ENCODE measurements at regions not wholly inside any gene's neighbourhood (a gene's known extent, or its start where the extent isn't known, plus 50 kb on each side); places are given as distances from the start of the nearest gene placed in this dataset.

GRCh38 chr13:95352486-95352885 lies 51.2 kb upstream of the ABCC4 start:
- 0 to 71% (median 65%) methylated on average over 1 of the region's 1 CpG for WGBS, 3 donors
- peaks cover 0 to 5% of the 10 kb centered on the region in 2 donors for H3K9me3 ChIP-seq (ENCODE audit: control insufficient read depth in 2 of 2, insufficient read depth in 1 of 2, low read depth in 1 of 2, low read length in 1 of 2)
- H3K27me3 ChIP-seq (ENCODE audit: control insufficient read depth in 3 of 3, insufficient read depth in 3 of 3, low read length in 3 of 3), result no peaks in the 10 kb centered on the region
- DNase-seq (no peak), FAIRE-seq (no peak)
- no peak overlapping the region for H3K27ac ChIP-seq (ENCODE audit: low read depth in 1 of 3, low read length in 2 of 3)
- no peaks in the 10 kb centered on the region for H3K36me3 ChIP-seq (ENCODE audit: control insufficient read depth in 3 of 3, insufficient read depth in 2 of 3, low read depth in 1 of 3, low read length in 3 of 3)
- no peak overlapping the region for H3K4me3 ChIP-seq (ENCODE audit: low read depth in 1 of 3, low read length in 3 of 3)
- H3K4me1 ChIP-seq (ENCODE audit: control insufficient read depth in 3 of 3, insufficient read depth in 2 of 3, low read depth in 1 of 3, low read length in 2 of 3), result no peaks in the 10 kb centered on the region

- Histone ChIP-seq H3K4me1 (ENCODE audit: control insufficient read depth in 3 of 3, insufficient read depth in 2 of 3, low read depth in 1 of 3, low read length in 2 of 3) (no peaks in the 10 kb centered on the region), H3K9me3 (ENCODE audit: control insufficient read depth in 2 of 2, insufficient read depth in 1 of 2, low read depth in 1 of 2, low read length in 1 of 2) (peaks cover 0 to 5% of the 10 kb centered on the region in 2 donors), H3K27ac (ENCODE audit: low read depth in 1 of 3, low read length in 2 of 3) (no peak overlapping the region), H3K36me3 (ENCODE audit: control insufficient read depth in 3 of 3, insufficient read depth in 2 of 3, low read depth in 1 of 3, low read length in 3 of 3) (no peaks in the 10 kb centered on the region), H3K27me3 (ENCODE audit: control insufficient read depth in 3 of 3, insufficient read depth in 3 of 3, low read length in 3 of 3) (no peaks in the 10 kb centered on the region), H3K4me3 (ENCODE audit: low read depth in 1 of 3, low read length in 3 of 3) (no peak overlapping the region)
- 38 to 83% (median 65%) methylated on average over 2 of the region's 2 CpGs for WGBS, 3 donors
- DNase-seq (no peak), FAIRE-seq (no peak)
These were observed 52.9 kb upstream of the ABCC4 start for GRCh38 chr13:95354156-95354555.

GRCh38 chr13:95354680-95355487 lies 53.6 kb upstream of the ABCC4 start:
- FAIRE-seq, result no peak
- no peak for DNase-seq

GRCh38 chr13:95355494-95355893 lies 54.2 kb upstream of the ABCC4 start:
- Histone ChIP-seq H3K4me1 (ENCODE audit: control insufficient read depth in 3 of 3, insufficient read depth in 2 of 3, low read depth in 1 of 3, low read length in 2 of 3) (no peaks in the 10 kb centered on the region), H3K27ac (ENCODE audit: low read depth in 1 of 3, low read length in 2 of 3) (peak overlapping the region in 1 of 3 donors; percentile 17), H3K36me3 (ENCODE audit: control insufficient read depth in 3 of 3, insufficient read depth in 2 of 3, low read depth in 1 of 3, low read length in 3 of 3) (no peaks in the 10 kb centered on the region), H3K27me3 (ENCODE audit: control insufficient read depth in 3 of 3, insufficient read depth in 3 of 3, low read length in 3 of 3) (no peaks in the 10 kb centered on the region), H3K4me3 (ENCODE audit: low read depth in 1 of 3, low read length in 3 of 3) (no peak overlapping the region), H3K9me3 (ENCODE audit: control insufficient read depth in 2 of 2, insufficient read depth in 1 of 2, low read depth in 1 of 2, low read length in 1 of 2) (peaks cover 0 to 5% of the 10 kb centered on the region in 2 donors)
- 68 to 79% (median 75%) methylated on average over 6 of the region's 6 CpGs for WGBS, 3 donors
- DNase-seq (no peak), FAIRE-seq (no peak)

More at GRCh38 chr13:95354680-95355487, 53.6 kb upstream of the ABCC4 start:
- H3K36me3 ChIP-seq (ENCODE audit: control insufficient read depth in 3 of 3, insufficient read depth in 2 of 3, low read depth in 1 of 3, low read length in 3 of 3), result no peaks in the 10 kb centered on the region
- H3K27me3 ChIP-seq (ENCODE audit: control insufficient read depth in 3 of 3, insufficient read depth in 3 of 3, low read length in 3 of 3), result no peaks in the 10 kb centered on the region
- no peaks in the 10 kb centered on the region for H3K4me1 ChIP-seq (ENCODE audit: control insufficient read depth in 3 of 3, insufficient read depth in 2 of 3, low read depth in 1 of 3, low read length in 2 of 3)
- peaks cover 0 to 5% of the 10 kb centered on the region in 2 donors for H3K9me3 ChIP-seq (ENCODE audit: control insufficient read depth in 2 of 2, insufficient read depth in 1 of 2, low read depth in 1 of 2, low read length in 1 of 2)
- H3K27ac ChIP-seq (ENCODE audit: low read depth in 1 of 3, low read length in 2 of 3), result no peak overlapping the region
- WGBS, 3 donors, result 39 to 55% (median 44%) methylated on average over 4 of the region's 4 CpGs
- no peak overlapping the region for H3K4me3 ChIP-seq (ENCODE audit: low read depth in 1 of 3, low read length in 3 of 3)

- Histone ChIP-seq H3K27ac (ENCODE audit: low read depth in 1 of 3, low read length in 2 of 3) (no peak overlapping the region), H3K4me3 (ENCODE audit: low read depth in 1 of 3, low read length in 3 of 3) (no peak overlapping the region), H3K4me1 (ENCODE audit: control insufficient read depth in 3 of 3, insufficient read depth in 2 of 3, low read depth in 1 of 3, low read length in 2 of 3) (no peaks in the 10 kb centered on the region), H3K9me3 (ENCODE audit: control insufficient read depth in 2 of 2, insufficient read depth in 1 of 2, low read depth in 1 of 2, low read length in 1 of 2) (peaks cover 0 to 5% of the 10 kb centered on the region in 2 donors), H3K36me3 (ENCODE audit: control insufficient read depth in 3 of 3, insufficient read depth in 2 of 3, low read depth in 1 of 3, low read length in 3 of 3) (no peaks in the 10 kb centered on the region), H3K27me3 (ENCODE audit: control insufficient read depth in 3 of 3, insufficient read depth in 3 of 3, low read length in 3 of 3) (no peaks in the 10 kb centered on the region)
- WGBS, 3 donors, result 75 to 84% (median 81%) methylated on average over 2 of the region's 2 CpGs
- no peak for FAIRE-seq
- peak in 1 of 2 donors; percentile 64 for DNase-seq
These were observed 55.7 kb upstream of the ABCC4 start for GRCh38 chr13:95356916-95357315.

GRCh38 chr13:95357875-95358274 lies 56.6 kb upstream of the ABCC4 start:
- Histone ChIP-seq H3K27ac (ENCODE audit: low read depth in 1 of 3, low read length in 2 of 3) (no peak overlapping the region), H3K9me3 (ENCODE audit: control insufficient read depth in 2 of 2, insufficient read depth in 1 of 2, low read depth in 1 of 2, low read length in 1 of 2) (peaks cover 0 to 5% of the 10 kb centered on the region in 2 donors), H3K4me1 (ENCODE audit: control insufficient read depth in 3 of 3, insufficient read depth in 2 of 3, low read depth in 1 of 3, low read length in 2 of 3) (no peaks in the 10 kb centered on the region), H3K36me3 (ENCODE audit: control insufficient read depth in 3 of 3, insufficient read depth in 2 of 3, low read depth in 1 of 3, low read length in 3 of 3) (no peaks in the 10 kb centered on the region), H3K27me3 (ENCODE audit: control insufficient read depth in 3 of 3, insufficient read depth in 3 of 3, low read length in 3 of 3) (no peaks in the 10 kb centered on the region), H3K4me3 (ENCODE audit: low read depth in 1 of 3, low read length in 3 of 3) (no peak overlapping the region)
- 76 to 84% (median 81%) methylated on average over 4 of the region's 4 CpGs for WGBS, 3 donors
- DNase-seq (no peak), FAIRE-seq (no peak)

GRCh38 chr13:95360052-95360451 lies 58.8 kb upstream of the ABCC4 start:
- WGBS, 3 donors, result 62 to 72% (median 66%) methylated on average over 3 of the region's 3 CpGs

GRCh38 chr13:95360464-95361097 lies 59.3 kb upstream of the ABCC4 start:
- H3K36me3 ChIP-seq (ENCODE audit: control insufficient read depth in 3 of 3, insufficient read depth in 2 of 3, low read depth in 1 of 3, low read length in 3 of 3), result no peaks in the 10 kb centered on the region
- no peaks in the 10 kb centered on the region for H3K4me1 ChIP-seq (ENCODE audit: control insufficient read depth in 3 of 3, insufficient read depth in 2 of 3, low read depth in 1 of 3, low read length in 2 of 3)
- H3K27ac ChIP-seq (ENCODE audit: low read depth in 1 of 3, low read length in 2 of 3), result no peak overlapping the region
- H3K4me3 ChIP-seq (ENCODE audit: low read depth in 1 of 3, low read length in 3 of 3), result no peak overlapping the region
- peaks cover 0 to 10% of the 10 kb centered on the region in 2 donors for H3K9me3 ChIP-seq (ENCODE audit: control insufficient read depth in 2 of 2, insufficient read depth in 1 of 2, low read depth in 1 of 2, low read length in 1 of 2)
- WGBS, 3 donors, result 83 to 84% (median 84%) methylated on average over 9 of the region's 9 CpGs
- H3K27me3 ChIP-seq (ENCODE audit: control insufficient read depth in 3 of 3, insufficient read depth in 3 of 3, low read length in 3 of 3), result peaks cover 0 to 3% (median 0%) of the 10 kb centered on the region in 3 donors
- no peak for DNase-seq
- no peak for FAIRE-seq

More at GRCh38 chr13:95360052-95360451, 58.8 kb upstream of the ABCC4 start:
- Histone ChIP-seq H3K9me3 (ENCODE audit: control insufficient read depth in 2 of 2, insufficient read depth in 1 of 2, low read depth in 1 of 2, low read length in 1 of 2) (peaks cover 0 to 10% of the 10 kb centered on the region in 2 donors), H3K4me3 (ENCODE audit: low read depth in 1 of 3, low read length in 3 of 3) (no peak overlapping the region), H3K27me3 (ENCODE audit: control insufficient read depth in 3 of 3, insufficient read depth in 3 of 3, low read length in 3 of 3) (peaks cover 0 to 3% (median 0%) of the 10 kb centered on the region in 3 donors), H3K36me3 (ENCODE audit: control insufficient read depth in 3 of 3, insufficient read depth in 2 of 3, low read depth in 1 of 3, low read length in 3 of 3) (no peaks in the 10 kb centered on the region), H3K27ac (ENCODE audit: low read depth in 1 of 3, low read length in 2 of 3) (no peak overlapping the region), H3K4me1 (ENCODE audit: control insufficient read depth in 3 of 3, insufficient read depth in 2 of 3, low read depth in 1 of 3, low read length in 2 of 3) (no peaks in the 10 kb centered on the region)
- FAIRE-seq (no peak), DNase-seq (no peak)
